HG03558 (cell line): ENCODE measurements at regions not wholly inside any gene's neighbourhood (a gene's known extent, or its start where the extent isn't known, plus 50 kb on each side); places are given as distances from the start of the nearest gene placed in this dataset.

Source experiments
- ATAC-seq: cut with Tn5 transposase; IDR thresholded peaks from one replicate; pipeline ENCODE4 v1.9.1; 2021; ENCODE audit warnings: moderate number of reproducible peaks; ENCODE audit not compliant: unreplicated experiment; ENCODE audit errors: extremely low read depth

GRCh38 chr13:109671919-109672318 is 114.5 kb downstream of the IRS2 start:
- no peak for ATAC-seq

- no peak for ATAC-seq
These were observed 115.6 kb downstream of the IRS2 start for GRCh38 chr13:109670776-109671175.

- no peak for ATAC-seq
These were observed 116.4 kb downstream of the IRS2 start for GRCh38 chr13:109669956-109670355.

- ATAC-seq: no peak
These were observed 117.2 kb downstream of the IRS2 start for GRCh38 chr13:109669234-109669612.

DNA sequence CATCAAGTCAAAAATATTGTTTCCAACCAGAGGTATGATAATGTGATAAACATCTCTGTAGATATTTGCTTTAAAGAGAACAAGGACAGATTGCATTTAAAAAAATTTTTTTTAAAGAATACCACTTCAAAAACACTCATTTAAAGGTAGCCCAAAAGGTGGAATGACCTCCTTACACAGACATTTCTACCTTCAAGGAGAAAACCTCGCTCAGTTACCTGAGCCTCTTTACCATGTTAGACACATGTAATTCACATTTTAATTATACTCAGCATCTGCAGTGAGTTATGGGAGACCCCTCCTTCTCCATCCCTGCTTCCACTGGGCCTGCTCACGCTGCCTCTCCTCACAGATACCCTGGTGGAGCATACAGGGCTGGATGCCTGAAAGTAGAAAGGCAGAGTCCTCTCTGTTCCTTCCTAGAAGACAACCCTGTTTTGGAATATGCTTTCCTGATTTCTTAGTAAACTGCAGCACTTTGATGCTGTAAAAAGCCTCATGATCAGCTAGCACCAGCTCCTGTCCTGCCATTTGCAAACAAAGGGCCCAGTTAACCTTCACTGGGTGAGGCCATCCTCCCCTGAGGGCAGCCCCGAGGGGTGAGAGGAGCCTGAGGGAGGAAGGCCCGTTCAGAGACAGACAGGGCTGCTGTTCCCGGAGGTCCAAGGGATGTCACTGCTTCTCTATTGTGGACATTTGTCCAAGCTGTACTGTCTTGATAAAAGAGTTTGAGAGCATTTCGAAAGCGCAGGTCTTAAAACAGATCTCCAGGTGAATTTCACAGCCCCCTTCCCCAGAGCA is 117.8 kb downstream of the IRS2 start:
- ATAC-seq: no peak

DNA sequence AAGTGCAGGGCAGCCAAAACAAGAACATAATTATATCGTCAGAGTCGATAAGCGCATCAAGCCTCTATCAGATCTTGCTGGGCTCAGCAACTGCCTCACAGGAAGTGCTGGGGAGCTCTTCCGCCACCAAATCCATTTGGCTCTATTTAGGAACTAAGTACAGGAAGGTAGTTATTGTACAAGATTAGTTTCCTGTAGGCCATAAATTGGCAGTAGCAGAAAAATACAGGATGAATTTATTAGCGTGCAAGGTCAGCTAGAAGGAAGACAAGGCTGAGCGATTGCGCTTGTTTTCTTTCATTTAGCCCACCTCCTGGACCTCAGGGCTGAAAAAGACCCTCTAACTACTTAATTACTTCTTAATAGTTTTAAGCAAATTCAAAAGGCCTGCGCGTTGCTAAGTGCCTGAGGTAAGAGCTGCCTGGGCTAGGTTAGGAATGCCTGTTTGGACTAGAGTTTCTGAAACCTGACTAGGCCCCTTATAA is 118.5 kb downstream of the IRS2 start:
- no peak for ATAC-seq

DNA sequence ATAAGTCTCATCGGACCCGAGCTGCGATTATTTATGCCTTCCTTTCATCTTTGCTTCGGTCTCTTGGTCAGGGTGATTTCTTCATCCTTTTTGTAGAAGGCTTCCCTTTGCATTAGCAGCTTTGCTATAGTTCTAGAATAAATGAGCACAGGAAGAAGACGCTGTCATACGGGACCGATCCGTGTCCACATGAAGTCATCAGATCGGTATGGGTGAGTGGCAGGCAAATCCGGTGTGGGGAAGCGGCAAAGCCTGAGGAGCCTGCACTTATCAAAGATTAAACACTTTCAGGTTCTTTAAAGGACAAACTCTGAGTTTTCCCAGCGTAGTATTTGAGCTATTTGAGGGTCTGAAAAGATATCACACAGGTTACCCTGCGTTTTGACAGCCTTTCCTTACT is 119.3 kb downstream of the IRS2 start:
- ATAC-seq: no peak

DNA sequence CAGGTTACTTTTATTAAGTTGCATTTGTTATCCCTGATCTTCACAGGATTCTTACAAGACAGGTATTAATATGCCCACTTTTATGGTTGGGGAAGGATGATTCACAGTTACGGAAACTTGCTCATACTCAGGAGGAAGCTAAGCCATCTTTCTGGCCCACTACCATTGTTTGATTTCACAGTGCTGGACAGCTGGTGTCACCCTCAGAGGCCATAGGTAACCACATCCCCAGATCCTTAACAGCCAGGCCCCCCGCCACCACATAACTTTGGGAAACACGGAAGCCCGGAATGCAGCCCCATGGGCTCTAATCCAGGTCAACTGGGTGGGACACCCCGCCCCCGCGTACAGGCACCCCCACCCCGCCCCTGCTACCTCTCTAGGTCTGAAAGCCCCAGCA is 119.7 kb downstream of the IRS2 start:
- no peak for ATAC-seq

DNA sequence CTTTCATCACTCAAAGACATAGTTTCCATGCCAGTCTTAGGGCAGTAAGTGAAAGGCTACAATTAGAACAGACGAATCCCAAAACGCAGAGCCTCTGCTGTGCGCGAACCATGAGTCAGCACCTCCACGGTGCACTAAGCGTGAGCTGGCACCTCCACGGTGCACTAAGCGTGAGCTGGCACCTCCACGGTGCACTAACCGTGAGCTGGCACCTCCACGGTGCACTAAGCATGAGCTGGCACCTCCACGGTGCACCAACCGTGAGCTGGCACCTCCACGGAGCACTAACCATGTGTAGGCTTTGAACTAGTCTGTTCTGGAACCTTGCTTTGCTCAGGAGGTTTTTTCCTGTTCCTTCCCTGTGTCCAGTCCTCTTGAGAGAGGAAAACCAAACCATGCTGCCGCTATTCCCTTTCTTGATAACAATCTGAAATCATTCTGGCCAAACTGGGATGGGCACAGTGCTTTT is 120.6 kb downstream of the IRS2 start:
- ATAC-seq: no peak

GRCh38 chr13:109665240-109665639 is 121.1 kb downstream of the IRS2 start:
- no peak for ATAC-seq

- ATAC-seq: no peak
These were observed 129.0 kb downstream of the IRS2 start for GRCh38 chr13:109657395-109657794.

DNA sequence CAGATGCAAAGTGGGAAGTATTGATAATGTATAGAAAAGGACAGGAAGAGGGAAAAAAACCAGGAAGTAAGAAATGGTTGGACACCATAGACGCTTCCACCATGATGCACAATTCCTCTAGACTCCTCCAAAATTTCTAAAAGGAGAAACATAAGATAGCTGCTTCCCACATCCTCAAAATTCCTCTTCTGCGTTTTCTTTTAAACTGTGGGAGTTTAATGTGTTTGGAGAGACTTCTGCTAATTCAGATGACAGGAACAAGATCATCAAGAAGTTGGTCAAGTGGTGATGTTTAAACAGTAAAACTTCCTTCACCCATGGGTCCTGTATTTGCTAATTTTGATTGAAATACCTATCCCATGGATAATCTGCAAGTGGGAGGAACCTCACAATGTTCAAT is 130.2 kb downstream of the IRS2 start:
- no peak for ATAC-seq

- ATAC-seq: no peak
These were observed 130.8 kb downstream of the IRS2 start for GRCh38 chr13:109655611-109656010.

- ATAC-seq: no peak
These were observed 131.2 kb downstream of the IRS2 start for GRCh38 chr13:109655206-109655600.

GRCh38 chr13:109654341-109655205 is 131.8 kb downstream of the IRS2 start:
- ATAC-seq: no peak

- ATAC-seq: no peak
These were observed 133.9 kb downstream of the IRS2 start for GRCh38 chr13:109652531-109652930.

GRCh38 chr13:109651854-109652253 is 134.5 kb downstream of the IRS2 start:
- ATAC-seq: no peak

- no peak for ATAC-seq
These were observed 135.1 kb downstream of the IRS2 start for GRCh38 chr13:109651311-109651710.

DNA sequence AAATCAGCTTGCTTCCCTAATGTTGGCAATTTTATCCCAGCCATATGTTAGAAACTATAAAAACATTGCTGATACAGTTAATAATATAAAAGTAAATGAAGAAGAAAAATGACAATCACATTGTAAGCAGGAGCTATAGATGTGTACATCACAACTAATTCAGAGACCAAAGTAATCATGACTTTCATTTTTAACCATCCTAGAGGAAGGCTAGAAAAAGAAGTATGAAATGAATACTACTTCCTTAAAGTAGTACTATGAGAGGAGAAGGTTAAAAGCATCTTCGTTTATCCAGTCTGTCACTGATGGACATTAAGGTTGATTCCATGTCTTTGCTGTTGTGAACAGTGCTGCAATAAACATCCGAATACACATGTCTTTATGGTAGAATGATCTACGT is 135.5 kb downstream of the IRS2 start:
- no peak for ATAC-seq

DNA sequence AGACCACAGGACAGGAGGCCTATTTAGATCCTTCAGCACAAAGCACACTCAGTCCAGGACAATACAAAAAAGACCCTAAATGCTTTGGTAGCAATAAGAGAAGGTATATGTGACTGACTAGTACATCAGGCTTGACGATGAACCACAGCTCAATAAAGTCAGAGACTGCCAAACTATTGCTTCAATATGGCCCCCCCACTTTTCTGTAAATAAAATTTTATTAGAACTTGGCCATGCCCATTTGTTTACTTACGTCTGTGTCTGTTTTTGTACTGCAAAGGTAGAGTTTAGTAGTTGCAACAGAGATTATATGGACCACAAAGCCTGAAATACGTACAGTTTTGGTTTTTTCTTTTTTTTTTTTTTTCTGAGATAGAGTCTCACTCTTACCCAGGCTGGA is 136.7 kb downstream of the IRS2 start:
- ATAC-seq: no peak

- ATAC-seq: no peak
These were observed 138.7 kb downstream of the IRS2 start for GRCh38 chr13:109647699-109648098.
